GM23338 (cell line): ENCODE measurements at regions not wholly inside any gene's neighbourhood (a gene's known extent, or its start where the extent isn't known, plus 50 kb on each side); places are given as distances from the start of the nearest gene placed in this dataset.

Source experiments
- ATAC-seq: fragments of 200-7000 bp; cut with Tn5 transposase; 3 replicates; pipeline ENCODE4 v1.9.1; 2020
- DNase-seq: peaks from one replicate; pipeline ENCODE4 v3.0.0-alpha.2; 2015; ENCODE audit warnings: low spot score
- H2AFZ ChIP-seq: fragments of 200-600 bp; sonication (generic); 2 replicates; pipeline ENCODE4 v1.8.0; 2016; ENCODE audit warnings: antibody characterized with exemption, mild to moderate bottlenecking, moderate library complexity
- H3F3A ChIP-seq: fragments of 200-600 bp; sonication (generic); replicated peaks from 2 replicates; pipeline ENCODE4 v1.8.0; 2017; ENCODE audit warnings: antibody characterized with exemption, mixed run types, low read depth
- H3K27ac ChIP-seq: fragments of 200-600 bp; sonication (generic); 2 replicates; pipeline ENCODE4 v1.6.1; 2016; ENCODE audit warnings: low read depth
- H3K27me3 ChIP-seq: fragments of 200-600 bp; sonication (generic); 2 replicates; pipeline ENCODE4 v1.8.0; 2016; ENCODE audit warnings: mild to moderate bottlenecking, mixed run types, moderate library complexity; ENCODE audit not compliant: insufficient read depth
- H3K36me3 ChIP-seq: fragments of 200-600 bp; sonication (generic); 2 replicates; pipeline ENCODE4 v1.8.0; 2016; ENCODE audit warnings: mild to moderate bottlenecking; ENCODE audit not compliant: insufficient read depth
- H3K4me1 ChIP-seq: fragments of 200-600 bp; sonication (generic); 2 replicates; pipeline ENCODE4 v1.8.0; 2016; ENCODE audit warnings: mild to moderate bottlenecking, moderate library complexity; ENCODE audit not compliant: insufficient read depth
- H3K4me2 ChIP-seq: fragments of 200-600 bp; sonication (generic); 2 replicates; pipeline ENCODE4 v1.7.1; 2017; ENCODE audit warnings: mixed run types
- H3K4me3 ChIP-seq: fragments of 200-600 bp; sonication (generic); 2 replicates; pipeline ENCODE4 v1.6.1; 2016; ENCODE audit warnings: mixed run types
- H3K79me2 ChIP-seq: fragments of 200-600 bp; sonication (generic); replicated peaks from 2 replicates; pipeline ENCODE4 v1.8.0; 2017; ENCODE audit warnings: mild to moderate bottlenecking; ENCODE audit not compliant: insufficient read depth
- H3K9me2 ChIP-seq: fragments of 200-600 bp; sonication (generic); 2 replicates; pipeline ENCODE4 v1.8.0; 2017; ENCODE audit not compliant: insufficient read depth
- H4K20me1 ChIP-seq: fragments of 200-600 bp; sonication (generic); replicated peaks from 2 replicates; pipeline ENCODE4 v1.8.0; 2017; ENCODE audit warnings: mild to moderate bottlenecking; ENCODE audit not compliant: insufficient read depth
- H3K27ac Mint-ChIP-seq: 2 replicates; pipeline ENCODE4 v1.8.0; 2020; ENCODE audit warnings: inconsistent platforms, mild to moderate bottlenecking, moderate library complexity, mixed read lengths
- H3K27me3 Mint-ChIP-seq: 3 replicates; pipeline ENCODE4 v1.8.0; 2022; ENCODE audit warnings: low read depth, mild to moderate bottlenecking, moderate library complexity, mixed read lengths, inconsistent platforms; ENCODE audit not compliant: insufficient read depth, poor library complexity
- H3K36me3 Mint-ChIP-seq: 3 replicates; pipeline ENCODE4 v1.8.0; 2021; ENCODE audit warnings: low read depth, mild to moderate bottlenecking, inconsistent platforms, moderate library complexity, mixed read lengths
- H3K4me1 Mint-ChIP-seq: 3 replicates; pipeline ENCODE4 v1.8.0; 2020; ENCODE audit warnings: mild to moderate bottlenecking, inconsistent platforms, mixed read lengths
- H3K4me3 Mint-ChIP-seq: 3 replicates; pipeline ENCODE4 v1.8.0; 2021; ENCODE audit warnings: moderate library complexity, mild to moderate bottlenecking, inconsistent platforms, mixed read lengths
- H3K9me3 Mint-ChIP-seq: 3 replicates; pipeline ENCODE4 v1.8.0; 2020; ENCODE audit warnings: moderate library complexity, mild to moderate bottlenecking, inconsistent platforms, mixed read lengths
- CREB1 ChIP-seq: fragments of 250-450 bp; sonication (Bioruptor Pico); IDR thresholded peaks from 2 replicates; pipeline ENCODE4 v1.5.0; 2020; ENCODE audit warnings: low read depth, mild to moderate bottlenecking, moderate library complexity
- ETS1 ChIP-seq: IDR thresholded peaks from 2 replicates; pipeline ENCODE4 v1.6.1; 2016; ENCODE audit warnings: antibody characterized with exemption
- EZH2 ChIP-seq: fragments of 200-600 bp; sonication (generic); IDR thresholded peaks from one replicate; pipeline ENCODE4 v1.8.0; 2017; ENCODE audit warnings: antibody characterized with exemption, mild to moderate bottlenecking, low read depth; ENCODE audit not compliant: unreplicated experiment
- EZH2phosphoT487 ChIP-seq: fragments of 200-600 bp; sonication (generic); IDR thresholded peaks from one replicate; pipeline ENCODE4 v1.8.1; 2018; ENCODE audit warnings: antibody characterized with exemption; ENCODE audit not compliant: unreplicated experiment
- JUNB ChIP-seq: IDR thresholded peaks from one replicate; pipeline ENCODE4 v1.6.1; 2016; ENCODE audit warnings: antibody characterized with exemption; ENCODE audit not compliant: unreplicated experiment
- NANOG ChIP-seq: IDR thresholded peaks from 2 replicates; pipeline ENCODE4 v1.6.1; 2016; ENCODE audit warnings: antibody characterized with exemption, borderline replicate concordance
- POLR2AphosphoS5 ChIP-seq: IDR thresholded peaks from 2 replicates; pipeline ENCODE4 v1.6.1; 2016; ENCODE audit warnings: antibody characterized with exemption, low read depth
- STAT1 ChIP-seq: IDR thresholded peaks from one replicate; pipeline ENCODE4 v1.6.1; 2016; ENCODE audit warnings: antibody characterized with exemption; ENCODE audit not compliant: unreplicated experiment
- ZNF114 ChIP-seq: fragments of 250-450 bp; sonication (Bioruptor Pico); IDR thresholded peaks from 2 replicates; pipeline ENCODE4 v1.5.0; 2020; ENCODE audit warnings: mild to moderate bottlenecking, moderate library complexity
- ZNF331 ChIP-seq: fragments of 250-450 bp; sonication (Bioruptor Pico); IDR thresholded peaks from 2 replicates; pipeline ENCODE4 v1.5.0; 2020; ENCODE audit warnings: low read depth, mild to moderate bottlenecking, moderate library complexity
- ZNF462 ChIP-seq: fragments of 250-450 bp; sonication (Bioruptor Pico); IDR thresholded peaks from 2 replicates; pipeline ENCODE4 v1.5.0; 2020; ENCODE audit warnings: mild to moderate bottlenecking, moderate library complexity
- TF ChIP-seq, protein P1 (sequence below), 2 experiments: fragments of 200-600 bp in 1 of 2; sonication (generic) in 1 of 2; conservative IDR thresholded peaks; 2 replicates each; pipeline versions ENCODE4 v1.5.1 to v1.6.1; 2016 to 2017; ENCODE audit warnings: antibody characterized with exemption in 2 of 2, low read depth in 2 of 2, mild to moderate bottlenecking in 2 of 2, moderate library complexity in 1 of 2
- TF ChIP-seq, protein P2 (sequence below): IDR thresholded peaks from one replicate; pipeline ENCODE4 v1.6.1; 2018; ENCODE audit warnings: antibody characterized with exemption; ENCODE audit not compliant: unreplicated experiment

DNA sequence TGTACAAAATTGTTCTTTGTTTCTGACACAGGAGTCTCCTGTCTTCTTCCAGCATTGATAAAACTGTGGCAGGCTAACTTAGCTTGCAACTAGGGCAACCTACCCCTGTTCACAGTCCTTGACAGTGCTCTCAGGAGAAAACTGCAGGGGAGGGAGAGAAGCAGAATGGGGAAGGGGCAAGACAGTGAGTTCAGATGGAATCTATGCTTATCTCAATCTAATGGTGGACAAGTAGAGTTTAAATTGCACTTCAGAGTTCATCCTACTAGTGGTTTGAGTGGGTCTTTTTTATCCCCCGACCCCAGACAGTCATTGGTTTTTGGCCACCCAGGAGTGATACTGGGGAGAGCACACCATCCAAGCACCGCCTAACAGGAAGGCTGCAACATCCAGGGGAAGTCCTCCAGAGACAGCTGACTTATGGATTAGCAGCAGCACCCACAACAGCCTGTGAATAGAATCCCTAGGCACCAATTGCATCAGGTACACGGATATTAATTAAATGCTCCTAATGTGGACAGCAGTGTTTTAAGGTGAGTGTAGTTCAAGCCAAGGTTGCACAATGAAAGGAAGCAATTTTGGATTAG is 236.6 kb downstream of the NHLRC3 start:
- no peak for ATAC-seq
- Mint-ChIP-seq H3K27ac (no peak overlapping the region), H3K9me3 (no peaks in the 10 kb centered on the region)

More for the DNA sequence above, 236.6 kb downstream of the NHLRC3 start:
- Histone ChIP-seq H3K36me3 (no peaks in the 10 kb centered on the region), H3K27me3 (0 out of 2 replicates have a peak, but pooled peaks cover 11% of the 10 kb centered on the region), H3K4me2 (no peak overlapping the region), H3F3A (no peaks in the 10 kb centered on the region), H2AFZ (no peak overlapping the region), H3K79me2 (no peaks in the 10 kb centered on the region), H4K20me1 (no peaks in the 10 kb centered on the region), H3K4me1 (no peaks in the 10 kb centered on the region), H3K27ac (no peak overlapping the region), H3K4me3 (no peak overlapping the region), H3K9me2 (no peaks in the 10 kb centered on the region)
- Mint-ChIP-seq H3K4me1 (no peaks in the 10 kb centered on the region), H3K27me3 (no peaks in the 10 kb centered on the region), H3K4me3 (no peak overlapping the region), H3K36me3 (no peaks in the 10 kb centered on the region)
- DNase-seq = no peak
- TF ChIP-seq ZNF114 (CRISPR knock-in tag) = no peak
- no peak for TF ChIP-seq ETS1
- TF ChIP-seq CREB1 (CRISPR knock-in tag) = no peak
- TF ChIP-seq EZH2phosphoT487 = no peak
- TF ChIP-seq ZNF462 (CRISPR knock-in tag) = no peak
- no peak for TF ChIP-seq EZH2
- TF ChIP-seq, protein P1, sequence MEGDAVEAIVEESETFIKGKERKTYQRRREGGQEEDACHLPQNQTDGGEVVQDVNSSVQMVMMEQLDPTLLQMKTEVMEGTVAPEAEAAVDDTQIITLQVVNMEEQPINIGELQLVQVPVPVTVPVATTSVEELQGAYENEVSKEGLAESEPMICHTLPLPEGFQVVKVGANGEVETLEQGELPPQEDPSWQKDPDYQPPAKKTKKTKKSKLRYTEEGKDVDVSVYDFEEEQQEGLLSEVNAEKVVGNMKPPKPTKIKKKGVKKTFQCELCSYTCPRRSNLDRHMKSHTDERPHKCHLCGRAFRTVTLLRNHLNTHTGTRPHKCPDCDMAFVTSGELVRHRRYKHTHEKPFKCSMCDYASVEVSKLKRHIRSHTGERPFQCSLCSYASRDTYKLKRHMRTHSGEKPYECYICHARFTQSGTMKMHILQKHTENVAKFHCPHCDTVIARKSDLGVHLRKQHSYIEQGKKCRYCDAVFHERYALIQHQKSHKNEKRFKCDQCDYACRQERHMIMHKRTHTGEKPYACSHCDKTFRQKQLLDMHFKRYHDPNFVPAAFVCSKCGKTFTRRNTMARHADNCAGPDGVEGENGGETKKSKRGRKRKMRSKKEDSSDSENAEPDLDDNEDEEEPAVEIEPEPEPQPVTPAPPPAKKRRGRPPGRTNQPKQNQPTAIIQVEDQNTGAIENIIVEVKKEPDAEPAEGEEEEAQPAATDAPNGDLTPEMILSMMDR (conservative IDR thresholded peaks at IDR 0.05; ENCODE audit: low read depth in 2 of 2) = no peak
- TF ChIP-seq JUNB = no peak
- no peak for TF ChIP-seq POLR2AphosphoS5
- TF ChIP-seq NANOG = no peak
- TF ChIP-seq, protein P2, sequence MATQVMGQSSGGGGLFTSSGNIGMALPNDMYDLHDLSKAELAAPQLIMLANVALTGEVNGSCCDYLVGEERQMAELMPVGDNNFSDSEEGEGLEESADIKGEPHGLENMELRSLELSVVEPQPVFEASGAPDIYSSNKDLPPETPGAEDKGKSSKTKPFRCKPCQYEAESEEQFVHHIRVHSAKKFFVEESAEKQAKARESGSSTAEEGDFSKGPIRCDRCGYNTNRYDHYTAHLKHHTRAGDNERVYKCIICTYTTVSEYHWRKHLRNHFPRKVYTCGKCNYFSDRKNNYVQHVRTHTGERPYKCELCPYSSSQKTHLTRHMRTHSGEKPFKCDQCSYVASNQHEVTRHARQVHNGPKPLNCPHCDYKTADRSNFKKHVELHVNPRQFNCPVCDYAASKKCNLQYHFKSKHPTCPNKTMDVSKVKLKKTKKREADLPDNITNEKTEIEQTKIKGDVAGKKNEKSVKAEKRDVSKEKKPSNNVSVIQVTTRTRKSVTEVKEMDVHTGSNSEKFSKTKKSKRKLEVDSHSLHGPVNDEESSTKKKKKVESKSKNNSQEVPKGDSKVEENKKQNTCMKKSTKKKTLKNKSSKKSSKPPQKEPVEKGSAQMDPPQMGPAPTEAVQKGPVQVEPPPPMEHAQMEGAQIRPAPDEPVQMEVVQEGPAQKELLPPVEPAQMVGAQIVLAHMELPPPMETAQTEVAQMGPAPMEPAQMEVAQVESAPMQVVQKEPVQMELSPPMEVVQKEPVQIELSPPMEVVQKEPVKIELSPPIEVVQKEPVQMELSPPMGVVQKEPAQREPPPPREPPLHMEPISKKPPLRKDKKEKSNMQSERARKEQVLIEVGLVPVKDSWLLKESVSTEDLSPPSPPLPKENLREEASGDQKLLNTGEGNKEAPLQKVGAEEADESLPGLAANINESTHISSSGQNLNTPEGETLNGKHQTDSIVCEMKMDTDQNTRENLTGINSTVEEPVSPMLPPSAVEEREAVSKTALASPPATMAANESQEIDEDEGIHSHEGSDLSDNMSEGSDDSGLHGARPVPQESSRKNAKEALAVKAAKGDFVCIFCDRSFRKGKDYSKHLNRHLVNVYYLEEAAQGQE = no peak
- TF ChIP-seq ZNF331 = no peak
- no peak for TF ChIP-seq STAT1
